ENCODE measurements at regions not wholly inside any gene's neighbourhood (a gene's known extent, or its start where the extent isn't known, plus 50 kb on each side); places are given as distances from the start of the nearest gene placed in this dataset.

GRCh38 chr4:34010751-34011519, 2233.4 kb downstream of the ARAP2 start:
- no peak for DNase-seq (ENCODE audit: low spot score)

GRCh38 chr4:34035225-34035624, 2209.1 kb downstream of the ARAP2 start:
- no peak for DNase-seq (ENCODE audit: low spot score)

DNA sequence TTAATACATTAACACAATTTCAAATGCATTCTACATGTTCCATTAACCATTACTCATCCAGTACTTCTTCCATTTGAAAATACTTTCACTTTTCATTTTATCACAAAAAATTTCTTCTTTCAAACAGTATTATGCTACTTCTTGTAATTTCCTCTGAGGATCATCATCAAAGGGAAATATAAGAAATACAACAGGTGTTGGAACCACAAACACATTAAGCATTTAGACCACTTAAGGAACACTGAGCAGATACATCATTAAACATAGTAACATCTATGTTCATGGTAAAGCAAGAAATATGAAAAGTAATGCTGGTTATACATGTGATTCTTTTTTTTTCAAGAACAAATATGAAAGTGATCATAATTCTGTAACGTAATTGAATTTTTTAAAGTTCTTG, 2207.0 kb downstream of the ARAP2 start:
- no peak for DNase-seq (ENCODE audit: low spot score)

DNA sequence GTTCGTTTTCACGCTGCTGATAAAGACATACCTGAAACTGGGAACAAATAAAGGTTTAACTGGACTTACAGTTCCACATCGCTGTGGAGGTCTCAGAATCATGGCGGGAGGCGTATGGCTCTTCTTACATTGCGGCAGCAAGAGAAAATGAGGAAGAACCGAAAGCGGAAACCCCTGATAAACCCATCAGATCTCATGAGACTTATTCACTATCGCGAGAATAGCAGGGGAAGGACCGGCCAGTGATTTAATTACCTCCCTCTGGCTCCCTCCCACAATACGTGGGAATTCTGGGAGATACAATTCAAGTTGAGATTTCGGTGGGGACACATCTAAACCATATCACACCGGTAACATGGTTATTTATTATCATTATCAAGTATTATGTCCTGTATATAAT, 2204.5 kb downstream of the ARAP2 start:
- no peak for DNase-seq (ENCODE audit: low spot score)

DNA sequence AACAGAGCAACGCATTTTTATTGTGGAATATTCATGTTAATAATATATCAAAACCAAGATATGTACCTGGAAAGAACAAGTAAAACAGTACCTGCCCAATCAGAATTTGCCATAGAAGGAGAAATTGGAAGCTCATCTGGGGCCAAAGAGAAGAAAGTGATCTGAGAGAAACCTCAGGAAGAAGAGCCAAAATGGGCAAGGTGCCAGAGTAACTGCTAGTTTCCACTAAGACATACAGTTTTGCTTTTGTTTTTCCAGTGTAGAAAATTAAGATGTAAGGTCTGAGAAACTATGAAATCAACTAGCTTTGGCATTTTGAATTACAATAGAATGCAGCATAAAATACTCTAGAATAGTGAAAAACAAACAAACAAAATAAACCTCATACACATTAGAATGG, 2201.2 kb downstream of the ARAP2 start:
- no peak for DNase-seq (ENCODE audit: low spot score)

DNA sequence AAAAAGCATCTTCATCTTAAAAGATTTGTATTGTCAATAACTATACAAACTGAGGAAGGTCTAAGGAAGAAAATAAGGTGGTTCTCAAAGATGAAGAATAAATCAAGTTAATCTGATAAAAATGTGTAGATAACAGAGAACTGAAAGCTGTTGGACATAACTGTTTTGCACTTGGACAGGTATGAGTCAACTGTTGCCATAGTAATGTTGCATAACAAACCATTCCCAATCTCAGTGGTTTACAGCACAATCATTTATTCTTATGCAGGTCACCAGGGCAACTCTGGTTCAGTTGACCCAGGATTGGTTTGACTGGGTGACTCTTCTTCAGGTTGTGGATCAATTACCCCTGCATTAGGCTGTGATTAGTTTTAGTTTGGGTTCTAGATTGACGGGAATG, 2197.7 kb downstream of the ARAP2 start:
- no peak for DNase-seq (ENCODE audit: low spot score)

DNA sequence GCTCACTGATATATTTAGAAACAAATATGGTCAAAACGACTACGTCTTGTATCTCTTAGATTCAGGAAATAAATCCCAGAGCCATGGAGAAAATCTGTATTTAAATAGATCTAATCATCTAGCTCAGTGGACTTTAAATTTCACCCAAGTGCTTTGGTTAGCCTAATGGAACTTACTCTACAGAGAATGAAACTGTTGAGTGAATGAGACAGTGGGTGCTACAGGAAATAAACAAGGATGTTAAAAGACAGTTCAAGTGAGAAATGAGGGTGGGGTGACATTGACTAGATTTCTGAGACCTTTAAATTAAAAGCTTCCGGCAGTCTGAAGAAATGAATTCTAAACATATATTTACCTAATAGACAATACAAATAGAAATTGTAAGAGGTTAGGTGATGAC, 2197.0 kb downstream of the ARAP2 start:
- no peak for DNase-seq (ENCODE audit: low spot score)

DNA sequence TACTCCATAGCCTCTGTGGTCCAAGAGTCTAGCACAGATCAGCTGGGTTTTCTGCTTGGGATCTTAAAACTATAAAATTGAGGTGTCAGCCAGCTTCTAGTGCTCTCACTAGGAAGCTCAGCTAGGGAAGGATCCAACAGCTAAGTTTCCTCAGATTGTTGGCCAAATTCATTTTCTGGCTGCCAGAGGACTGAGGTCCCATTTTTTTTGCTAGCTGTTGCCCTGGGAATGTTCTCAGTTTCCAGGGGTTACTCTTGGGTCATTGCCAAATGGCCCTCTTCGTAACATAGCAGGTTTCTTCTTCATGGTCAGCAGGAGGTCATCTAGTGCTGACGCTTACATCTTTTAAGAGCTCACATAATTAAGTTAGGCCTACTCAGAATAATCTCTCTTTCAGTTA, 2178.2 kb downstream of the ARAP2 start:
- no peak for DNase-seq (ENCODE audit: low spot score)

DNA sequence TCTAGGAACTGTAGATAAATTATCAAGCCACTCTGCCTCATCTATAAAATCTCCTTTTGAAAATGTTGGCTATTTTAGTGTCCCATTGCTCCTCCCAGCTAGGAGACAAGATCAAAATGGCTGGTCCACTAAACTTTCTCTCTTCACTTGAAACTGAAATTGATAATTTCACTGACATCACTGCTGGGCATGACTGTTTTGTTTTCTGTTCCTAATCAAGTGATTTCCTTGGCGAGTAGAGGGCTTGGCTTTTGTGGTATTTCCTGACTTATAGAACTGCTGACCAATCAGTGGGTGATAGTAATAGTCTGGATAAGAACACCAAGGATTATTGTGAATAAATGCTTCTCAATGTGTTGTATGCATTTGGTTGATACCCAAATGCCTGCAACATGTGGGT, 2152.9 kb downstream of the ARAP2 start:
- DNase-seq (ENCODE audit: low spot score), result no peak

GRCh38 chr4:34094114-34094513, 2150.2 kb downstream of the ARAP2 start:
- no peak for DNase-seq (ENCODE audit: low spot score)

- no peak for DNase-seq (ENCODE audit: low spot score)
These were observed 2139.0 kb downstream of the ARAP2 start for GRCh38 chr4:34105311-34105710.

GRCh38 chr4:34108391-34108790, 2135.9 kb downstream of the ARAP2 start:
- no peak for DNase-seq (ENCODE audit: low spot score)

- DNase-seq (ENCODE audit: low spot score), result no peak
These were observed 2131.7 kb downstream of the ARAP2 start for GRCh38 chr4:34112573-34112972.

DNA sequence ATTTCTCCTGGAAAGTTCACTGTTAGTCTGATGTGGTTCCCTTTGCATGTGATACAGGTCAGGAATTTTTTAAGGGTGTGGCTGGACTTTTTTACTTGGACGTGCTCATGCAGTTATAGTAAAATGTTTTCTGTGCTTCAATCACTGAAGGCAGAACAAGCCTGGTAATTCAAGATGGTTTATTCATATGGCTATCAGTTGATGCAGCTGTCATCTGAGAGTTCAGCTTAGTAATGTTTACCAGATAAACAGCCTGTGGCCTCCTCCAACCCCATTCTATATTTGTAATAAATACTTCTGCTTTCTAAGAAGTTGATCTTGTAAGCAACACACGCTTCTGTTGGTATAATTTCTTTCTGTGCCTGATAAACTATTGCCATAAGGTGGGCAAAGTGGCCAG, 2105.9 kb downstream of the ARAP2 start:
- no peak for DNase-seq (ENCODE audit: low spot score)

DNA sequence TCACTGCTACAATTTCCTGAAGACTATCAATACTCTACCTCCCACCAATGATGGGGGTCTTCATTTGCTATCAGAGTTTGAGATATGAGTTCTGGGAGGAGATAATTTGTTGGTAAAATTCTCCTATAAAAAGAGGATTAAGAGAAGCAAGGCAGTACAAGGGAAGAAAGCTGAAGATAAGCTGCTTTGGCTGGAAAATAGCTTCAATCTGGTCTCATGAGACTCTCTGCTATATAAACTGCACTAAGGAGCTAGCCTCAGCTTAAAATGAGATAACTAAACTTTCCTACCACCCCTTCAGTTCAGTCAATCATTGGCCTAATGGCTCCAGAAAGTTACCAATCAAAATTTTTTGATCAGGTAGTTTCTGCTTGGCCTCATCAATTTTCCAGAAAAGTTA, 2105.0 kb downstream of the ARAP2 start:
- DNase-seq (ENCODE audit: low spot score), result no peak

DNA sequence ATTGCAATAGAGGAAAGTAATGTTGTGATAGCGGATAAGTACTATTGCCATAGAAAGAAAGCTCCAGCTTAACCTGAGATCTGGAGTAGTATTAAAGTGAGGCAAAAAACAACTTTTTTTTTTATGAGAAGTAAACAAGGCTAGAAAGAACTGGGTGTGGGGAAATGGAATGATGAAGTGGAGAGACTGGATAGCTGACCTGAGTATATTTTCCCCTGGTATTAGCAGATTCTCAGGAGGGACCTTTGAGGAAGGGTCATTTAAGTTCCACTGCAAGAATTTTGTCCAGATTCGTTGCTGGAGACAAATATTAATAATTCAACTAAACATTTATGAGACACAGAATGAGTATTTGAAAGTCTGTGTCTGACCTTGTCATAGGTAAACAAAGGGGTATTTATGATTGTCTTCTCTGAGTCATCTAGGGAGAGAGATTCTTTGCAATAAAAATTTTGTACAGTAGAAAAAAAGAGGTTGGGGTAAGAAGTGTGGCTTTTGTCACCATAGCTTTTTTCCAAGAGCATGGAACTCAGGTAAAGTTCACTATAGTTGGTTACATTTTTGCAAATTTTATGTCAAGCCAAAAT, 2095.9 kb downstream of the ARAP2 start:
- no peak for DNase-seq (ENCODE audit: low spot score)

GRCh38 chr4:34157547-34157946, 2086.8 kb downstream of the ARAP2 start:
- DNase-seq (ENCODE audit: low spot score), result no peak

GRCh38 chr4:34158878-34159277, 2085.4 kb downstream of the ARAP2 start:
- no peak for DNase-seq (ENCODE audit: low spot score)

- no peak for DNase-seq (ENCODE audit: low spot score)
These were observed 2073.4 kb downstream of the ARAP2 start for GRCh38 chr4:34170946-34171345.

DNA sequence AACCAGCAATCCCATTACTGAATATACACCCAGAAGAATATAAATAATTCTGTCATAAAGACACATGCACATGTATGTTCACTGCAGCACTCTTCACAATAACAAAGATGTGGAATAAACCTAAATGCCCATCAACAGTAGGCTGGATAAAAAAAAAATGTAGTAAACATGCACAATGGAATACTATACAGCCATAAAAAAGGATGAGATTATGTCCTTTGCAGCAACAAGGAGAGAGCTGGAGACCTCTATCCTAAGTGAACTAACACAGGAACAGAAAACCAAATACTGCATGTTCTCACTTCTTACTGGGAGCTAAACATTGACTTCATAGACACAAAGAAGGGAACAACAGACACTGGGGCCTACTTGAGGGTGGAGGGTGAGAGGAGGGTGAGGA, 2067.7 kb downstream of the ARAP2 start:
- no peak for DNase-seq (ENCODE audit: low spot score)

DNA sequence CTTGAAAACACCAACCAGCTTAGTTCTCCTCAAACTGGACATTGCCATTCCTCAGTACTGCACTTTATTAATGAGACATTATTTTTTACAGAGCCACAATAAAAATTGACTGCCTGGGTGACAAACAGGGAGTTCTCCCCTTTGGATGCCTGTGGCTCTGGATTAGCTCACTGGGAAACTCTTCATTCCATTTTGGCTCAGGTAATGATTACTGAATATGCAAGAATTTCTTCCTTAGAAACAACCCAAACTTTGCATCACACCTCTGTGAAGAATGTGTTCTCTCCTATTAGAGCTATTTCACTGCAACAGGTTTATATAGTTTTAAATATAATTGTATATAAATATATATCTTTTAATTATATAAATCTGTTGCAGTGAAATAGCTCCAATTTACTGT, 2065.8 kb downstream of the ARAP2 start:
- no peak for DNase-seq (ENCODE audit: low spot score)

- DNase-seq (ENCODE audit: low spot score), result no peak
These were observed 2062.9 kb downstream of the ARAP2 start for GRCh38 chr4:34181311-34181841.

DNA sequence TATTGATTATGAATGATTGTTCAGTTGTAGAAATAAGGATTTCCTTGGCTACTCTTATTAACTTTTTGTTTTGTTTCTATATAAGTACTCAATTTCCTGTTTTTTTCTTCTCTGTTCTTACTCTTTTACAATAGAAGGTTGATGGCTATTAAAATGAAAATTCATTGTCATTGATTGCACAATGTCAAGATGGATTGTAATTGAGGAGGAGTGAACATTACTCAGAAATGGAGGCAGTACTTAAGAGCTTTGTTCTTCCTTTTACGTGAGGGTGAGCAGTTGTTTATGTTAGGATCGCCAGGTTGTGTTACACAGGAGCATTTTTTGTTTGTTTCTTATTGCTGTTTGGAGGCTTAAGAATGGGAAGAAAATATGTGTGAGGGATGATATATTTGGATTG, 2062.4 kb downstream of the ARAP2 start:
- no peak for DNase-seq (ENCODE audit: low spot score)

- DNase-seq (ENCODE audit: low spot score), result no peak
These were observed 2062.0 kb downstream of the ARAP2 start for GRCh38 chr4:34182306-34182705.

All from mucosa of gallbladder (tissue), 1 donor.